ENCODE measurements at regions not wholly inside any gene's neighbourhood (a gene's known extent, or its start where the extent isn't known, plus 50 kb on each side); places are given as distances from the start of the nearest gene placed in this dataset.

GRCh38 chr6:41404182-41404845, 68.9 kb downstream of the NCR2 start:
- DNase-seq (ENCODE audit: low read depth in 2 of 2): peak in 1 of 2 experiments; percentile 7

- DNase-seq (ENCODE audit: low read depth in 2 of 2): no peak
Observed at GRCh38 chr6:41405941-41406727, 70.7 kb downstream of the NCR2 start.

DNA sequence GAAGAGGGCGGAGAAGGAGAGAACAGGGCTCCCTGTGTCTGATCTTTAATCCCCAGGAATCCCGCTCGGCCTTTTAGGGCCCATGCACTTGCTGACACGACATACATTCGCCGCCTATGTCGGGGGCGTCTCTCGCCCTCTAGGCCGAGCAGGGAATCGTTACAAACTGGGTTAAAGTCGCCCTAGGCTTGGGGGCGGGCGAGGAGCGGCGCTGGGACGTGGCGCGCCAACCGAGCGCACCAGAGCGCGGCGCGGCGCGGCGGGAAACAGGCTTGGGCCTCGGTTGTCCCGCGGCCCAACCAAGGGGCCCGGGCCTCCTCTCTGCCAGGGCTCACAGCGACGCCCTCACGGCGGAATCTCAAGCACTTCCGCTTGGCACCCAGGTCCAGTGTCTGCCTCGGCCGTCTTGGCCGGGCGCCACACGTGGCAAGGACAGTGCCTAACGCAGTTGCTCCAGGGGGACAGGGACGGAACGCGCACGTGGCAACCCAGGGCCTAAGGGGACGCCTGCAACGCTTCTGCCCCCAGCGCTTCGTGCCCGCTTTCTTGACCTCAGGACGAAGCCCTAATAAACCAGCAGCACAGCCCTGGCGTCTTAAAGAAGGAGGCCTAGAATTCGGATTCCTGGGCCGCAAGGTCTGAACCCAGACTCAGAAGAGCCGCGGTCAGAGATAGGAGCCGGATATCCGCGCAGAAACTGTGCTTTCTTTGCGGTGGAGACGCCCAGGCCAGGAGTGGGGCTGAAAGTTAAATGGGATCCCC, 71.5 kb downstream of the NCR2 start:
- DNase-seq (ENCODE audit: low read depth in 2 of 2): no peak

- no peak for DNase-seq (ENCODE audit: low read depth in 2 of 2)
Observed at GRCh38 chr6:41408576-41408975, 73.2 kb downstream of the NCR2 start.

DNA sequence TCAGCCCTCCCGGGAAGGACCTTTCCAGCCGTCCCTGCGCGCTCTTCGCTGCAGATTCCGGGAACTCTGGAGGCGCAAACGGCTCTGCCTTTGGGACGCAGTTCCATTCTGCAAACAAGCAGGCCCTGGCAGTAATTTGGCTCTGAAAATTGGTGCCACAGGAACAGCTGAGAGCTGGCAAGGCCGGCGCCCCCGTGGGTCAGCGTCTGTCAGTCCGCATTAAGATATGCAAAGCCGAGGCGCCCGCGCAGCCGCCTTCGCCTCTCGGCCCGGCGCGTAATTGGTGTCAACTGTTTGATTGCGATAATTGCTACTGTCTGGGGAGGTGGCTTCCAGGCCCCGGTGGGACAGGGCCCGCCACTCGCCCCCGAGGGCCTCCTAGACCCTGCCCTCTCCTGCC, 73.6 kb downstream of the NCR2 start:
- no peak for DNase-seq (ENCODE audit: low read depth in 2 of 2)

DNA sequence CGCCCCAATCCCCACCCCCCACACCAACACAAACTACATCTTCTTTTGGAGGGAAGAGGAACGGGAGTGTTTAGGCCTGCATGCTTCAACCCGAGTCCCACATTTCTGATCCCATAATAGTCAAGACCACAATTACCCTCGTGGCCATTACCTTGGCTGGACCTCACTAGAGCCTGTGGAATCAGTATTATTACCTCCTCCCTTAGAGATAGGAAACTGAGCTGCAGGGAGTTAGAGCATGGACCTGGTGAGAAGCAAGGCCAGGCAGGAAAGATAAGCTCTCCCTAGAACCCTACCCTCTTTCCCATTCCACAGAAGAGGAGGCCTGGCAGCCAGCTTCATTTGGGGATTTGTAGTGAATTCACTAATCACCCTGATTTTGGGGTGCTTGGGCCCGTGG, 74.1 kb downstream of the NCR2 start:
- no peak for DNase-seq (ENCODE audit: low read depth in 2 of 2)

DNA sequence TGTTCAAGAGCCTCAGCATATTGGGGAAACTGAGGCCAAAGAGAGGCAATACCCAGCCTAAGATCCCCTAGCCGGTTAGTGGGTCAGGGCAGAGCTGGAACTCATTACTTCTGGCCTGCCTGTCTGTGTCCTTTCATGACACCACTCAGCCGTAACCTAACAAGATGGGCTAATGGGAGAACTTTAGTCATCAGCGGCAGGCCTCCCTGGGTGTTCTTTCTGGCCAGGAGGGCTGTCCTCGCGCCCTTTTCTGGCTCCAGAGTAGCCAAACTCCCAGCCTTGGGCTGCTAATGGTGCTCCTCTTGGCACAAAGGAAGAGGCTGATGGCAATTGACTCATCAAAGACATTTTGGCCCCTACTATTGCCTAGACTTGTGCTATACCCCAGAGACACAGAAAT, 76.6 kb downstream of the NCR2 start:
- DNase-seq (ENCODE audit: low read depth in 2 of 2): no peak

- DNase-seq (ENCODE audit: low read depth in 2 of 2): no peak
Observed at GRCh38 chr6:41413250-41413649, 77.8 kb downstream of the NCR2 start.

DNA sequence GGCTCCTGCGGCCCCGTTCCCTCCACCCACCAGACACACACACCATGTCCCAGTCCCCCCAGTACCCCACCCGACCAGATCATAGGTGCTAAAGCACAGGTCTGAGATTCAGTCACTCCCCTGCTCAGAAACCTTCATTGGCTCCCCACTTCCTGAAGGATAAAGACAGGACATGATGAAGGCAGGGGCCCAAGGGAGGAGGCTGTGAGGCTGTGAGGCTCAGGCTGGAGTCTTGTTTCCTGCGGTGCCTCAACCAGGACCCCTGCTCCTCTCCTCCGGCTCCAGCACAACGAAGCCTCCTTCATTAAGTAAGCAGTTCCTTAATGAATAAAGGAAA, 81.1 kb downstream of the NCR2 start:
- DNase-seq (ENCODE audit: low read depth in 2 of 2): no peak

GRCh38 chr6:41418741-41419140, 83.3 kb downstream of the NCR2 start:
- no peak for DNase-seq (ENCODE audit: low read depth in 2 of 2)

DNA sequence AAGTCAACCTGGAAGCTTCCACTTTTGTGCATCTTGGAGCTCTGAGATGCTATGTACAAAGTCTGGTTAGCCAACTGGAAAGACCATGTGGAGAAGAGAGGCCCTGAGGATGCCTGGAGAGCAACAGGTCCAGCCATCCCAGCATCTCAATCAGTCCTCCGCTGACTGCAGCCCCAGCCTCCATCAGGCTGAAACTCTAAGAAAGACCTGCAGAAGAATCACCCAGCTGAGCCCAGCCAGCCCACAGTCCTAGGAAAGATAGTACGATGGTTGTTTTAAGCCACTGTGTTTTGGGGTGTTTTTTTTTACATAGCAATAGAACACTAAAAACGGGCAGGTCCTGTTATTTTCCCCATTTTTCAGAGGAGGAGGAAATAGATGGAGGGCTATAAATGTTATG, 84.0 kb downstream of the NCR2 start:
- no peak for DNase-seq (ENCODE audit: low read depth in 2 of 2)

GRCh38 chr6:41420186-41420585, 84.8 kb downstream of the NCR2 start:
- DNase-seq (ENCODE audit: low read depth in 2 of 2): no peak

DNA sequence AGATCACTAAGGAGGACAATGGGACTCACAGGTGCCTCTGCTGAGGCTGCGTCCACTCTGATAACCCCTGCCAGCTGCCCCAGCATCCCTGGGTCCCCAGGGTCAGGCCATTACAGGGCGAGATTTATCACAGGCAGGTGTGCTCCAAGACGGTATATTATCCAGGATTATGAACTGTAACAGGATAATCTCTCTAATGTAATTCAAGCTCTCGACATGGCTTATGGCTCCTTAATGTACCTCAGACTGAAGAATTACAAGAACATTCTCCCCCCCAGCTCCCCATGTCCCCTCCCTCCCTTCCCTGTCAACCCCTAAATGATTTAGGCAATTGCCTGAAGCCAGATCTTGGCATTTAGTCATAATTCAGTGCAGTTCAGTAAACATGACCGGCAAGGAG, 86.8 kb downstream of the NCR2 start:
- no peak for DNase-seq (ENCODE audit: low read depth in 2 of 2)

- no peak for DNase-seq (ENCODE audit: low read depth in 2 of 2)
Observed at GRCh38 chr6:41423002-41423401, 87.6 kb downstream of the NCR2 start.

GRCh38 chr6:41424370-41425058, 89.1 kb downstream of the NCR2 start:
- peak in 1 of 2 experiments; percentile 49 for DNase-seq (ENCODE audit: low read depth in 2 of 2)

- DNase-seq (ENCODE audit: low read depth in 2 of 2): no peak
Observed at GRCh38 chr6:41425511-41425910, 90.1 kb downstream of the NCR2 start.

- DNase-seq (ENCODE audit: low read depth in 2 of 2): no peak
Observed at GRCh38 chr6:41426438-41426851, 91.0 kb downstream of the NCR2 start.

DNA sequence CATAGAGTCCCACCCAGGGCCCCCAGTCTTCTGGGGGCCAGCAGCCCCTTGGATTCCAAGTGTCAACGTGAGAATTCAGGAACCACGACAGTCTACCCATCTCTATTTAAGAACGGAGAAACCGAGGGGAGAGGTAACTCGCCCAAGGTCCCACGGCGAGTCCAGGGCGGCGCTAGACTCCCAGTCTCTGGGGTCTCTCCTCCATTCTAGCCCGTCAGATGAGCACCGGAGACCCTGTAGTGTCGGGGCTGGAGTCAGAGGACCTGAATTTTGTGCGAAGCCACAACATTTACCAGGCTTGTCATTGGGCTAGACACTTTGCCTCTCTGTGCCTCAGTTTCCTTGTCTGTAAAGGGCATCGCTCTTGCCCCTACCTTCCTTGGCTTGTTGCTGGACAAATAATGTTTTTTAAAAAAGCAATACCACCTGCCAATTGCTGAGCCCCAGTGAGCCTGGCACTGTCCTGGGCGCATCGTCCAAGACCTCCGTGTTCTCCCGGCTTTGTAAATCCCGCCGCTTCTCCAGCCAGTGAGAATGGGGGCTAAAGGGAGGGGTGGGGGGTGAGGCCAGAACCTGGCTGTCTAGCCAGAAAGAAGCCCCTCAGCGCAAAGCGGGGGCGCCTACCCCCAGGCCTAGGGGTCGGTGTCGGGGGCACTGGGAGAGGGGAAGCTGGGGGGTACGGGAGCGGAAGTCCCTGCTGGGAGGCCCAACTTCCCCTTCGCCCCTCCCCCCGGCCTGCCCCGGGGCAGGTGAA, 91.7 kb downstream of the NCR2 start:
- no peak for DNase-seq (ENCODE audit: low read depth in 2 of 2)

DNA sequence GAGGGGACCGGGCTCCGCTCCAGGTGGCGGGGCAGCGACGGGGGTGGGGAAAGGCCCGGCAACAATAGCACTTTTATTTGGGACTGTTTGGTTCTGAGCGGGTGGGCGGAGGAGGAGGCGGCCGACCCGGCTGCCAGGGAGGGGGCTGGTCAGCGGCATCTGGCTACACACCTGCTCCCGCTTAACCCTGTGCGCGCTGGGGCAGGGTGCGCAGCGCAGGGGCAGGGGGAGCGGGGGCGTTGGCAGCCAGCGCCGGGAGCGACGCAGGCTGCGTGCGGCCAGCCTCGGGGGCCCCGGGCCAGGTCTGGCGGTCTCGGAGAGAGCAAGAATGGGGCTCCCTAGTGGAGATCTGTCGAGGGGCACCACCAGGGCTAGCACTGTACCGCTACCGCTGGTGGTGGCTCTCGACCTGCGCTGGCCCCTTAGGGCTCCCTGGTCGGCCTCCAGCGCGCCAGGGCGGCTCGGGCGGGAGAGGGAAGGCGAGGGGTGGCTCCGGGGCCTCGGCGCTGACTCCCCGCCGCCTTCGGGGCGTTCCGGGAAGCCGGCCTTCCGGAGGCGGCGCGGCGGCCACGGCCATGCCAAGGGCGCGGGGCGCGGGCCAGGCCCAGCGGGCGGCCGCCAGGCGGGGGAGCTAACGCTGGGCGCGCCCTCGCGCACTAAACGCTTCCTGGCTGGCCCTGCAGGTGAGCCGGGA, 92.4 kb downstream of the NCR2 start:
- no peak for DNase-seq (ENCODE audit: low read depth in 2 of 2)

GRCh38 chr6:41428336-41428995, 93.1 kb downstream of the NCR2 start:
- no peak for DNase-seq (ENCODE audit: low read depth in 2 of 2)

Measured in fibroblast of skin of left biceps (primary cell).